ENCODE measurements at regions not wholly inside any gene's neighbourhood (a gene's known extent, or its start where the extent isn't known, plus 50 kb on each side); places are given as distances from the start of the nearest gene placed in this dataset.
"Not testable (repeated sequence)": the region's sequence is repeated elsewhere in the genome, so short reads cannot be mapped to it uniquely, and the experiment has no call there.

GRCh38 chr10:65110009-65110408 lies 1588.8 kb downstream of the REEP3 start:
- no peak for DNase-seq

GRCh38 chr10:65111059-65111458 lies 1589.9 kb downstream of the REEP3 start:
- not testable (repeated sequence) for DNase-seq

GRCh38 chr10:65112573-65112972 lies 1591.4 kb downstream of the REEP3 start:
- DNase-seq: no peak

GRCh38 chr10:65123120-65123519 lies 1601.9 kb downstream of the REEP3 start:
- DNase-seq: no peak

GRCh38 chr10:65125212-65125611 lies 1604.0 kb downstream of the REEP3 start:
- no peak for DNase-seq

GRCh38 chr10:65126288-65126687 lies 1605.1 kb downstream of the REEP3 start:
- DNase-seq: no peak

GRCh38 chr10:65128277-65128676 lies 1607.1 kb downstream of the REEP3 start:
- DNase-seq: no peak

GRCh38 chr10:65130162-65130758 lies 1609.1 kb downstream of the REEP3 start:
- no peak for DNase-seq

- DNase-seq: no peak
Observed at GRCh38 chr10:65133652-65134051, 1612.5 kb downstream of the REEP3 start.

- no peak for DNase-seq
Observed at GRCh38 chr10:65135508-65135907, 1614.3 kb downstream of the REEP3 start.

- no peak for DNase-seq
Observed at GRCh38 chr10:65142641-65143435, 1621.6 kb downstream of the REEP3 start.

- no peak for DNase-seq
Observed at GRCh38 chr10:65143723-65144122, 1622.5 kb downstream of the REEP3 start.

GRCh38 chr10:65149878-65150277 lies 1628.7 kb downstream of the REEP3 start:
- DNase-seq: no peak

GRCh38 chr10:65166272-65166671 lies 1645.1 kb downstream of the REEP3 start:
- DNase-seq: no peak

GRCh38 chr10:65172249-65172648 lies 1651.0 kb downstream of the REEP3 start:
- DNase-seq: no peak

GRCh38 chr10:65176994-65177393 lies 1655.8 kb downstream of the REEP3 start:
- no peak for DNase-seq

GRCh38 chr10:65183236-65183635 lies 1662.0 kb downstream of the REEP3 start:
- no peak for DNase-seq

- DNase-seq: not testable (repeated sequence)
Observed at GRCh38 chr10:65186668-65187067, 1665.5 kb downstream of the REEP3 start.

- no peak for DNase-seq
Observed at GRCh38 chr10:65194126-65194525, 1672.9 kb downstream of the REEP3 start.

- DNase-seq: no peak
Observed at GRCh38 chr10:65194555-65194954, 1673.4 kb downstream of the REEP3 start.

- no peak for DNase-seq
Observed at GRCh38 chr10:65196111-65196510, 1674.9 kb downstream of the REEP3 start.

GRCh38 chr10:65197935-65198334 lies 1676.7 kb downstream of the REEP3 start:
- DNase-seq: no peak

GRCh38 chr10:65201491-65201890 lies 1680.3 kb downstream of the REEP3 start:
- no peak for DNase-seq

GRCh38 chr10:65204999-65205398 lies 1683.8 kb downstream of the REEP3 start:
- DNase-seq: no peak

- DNase-seq: no peak
Observed at GRCh38 chr10:65213170-65213569, 1692.0 kb downstream of the REEP3 start.

Measured in NCI-H1436 (cell line).